ENCODE measurements at regions not wholly inside any gene's neighbourhood (a gene's known extent, or its start where the extent isn't known, plus 50 kb on each side); places are given as distances from the start of the nearest gene placed in this dataset.
A peak's percentile ranks its signal among the peaks of the same experiment; 100 is the strongest.
"Not testable (repeated sequence)": the region's sequence is repeated elsewhere in the genome, so short reads cannot be mapped to it uniquely, and the experiment has no call there.

GRCh38 chr20:57779401-57780003 is 69.7 kb upstream of the PMEPA1 start:
- DNase-seq (ENCODE audit: low read depth), result no peak

GRCh38 chr20:57777911-57778310 is 68.1 kb upstream of the PMEPA1 start:
- peak; percentile 13 for DNase-seq (ENCODE audit: low read depth)

- no peak for DNase-seq (ENCODE audit: low read depth)
Measured at GRCh38 chr20:57774951-57775350, 65.1 kb upstream of the PMEPA1 start.

- DNase-seq (ENCODE audit: low read depth), result no peak
Measured at GRCh38 chr20:57774111-57774880, 64.5 kb upstream of the PMEPA1 start.

GRCh38 chr20:57773059-57773815 is 63.4 kb upstream of the PMEPA1 start:
- no peak for DNase-seq (ENCODE audit: low read depth)

- DNase-seq (ENCODE audit: low read depth), result peak; percentile 64
Measured at GRCh38 chr20:57772349-57772964, 62.6 kb upstream of the PMEPA1 start.

GRCh38 chr20:57770852-57771720 is 61.3 kb upstream of the PMEPA1 start:
- DNase-seq (ENCODE audit: low read depth), result no peak

GRCh38 chr20:57770401-57770800 is 60.6 kb upstream of the PMEPA1 start:
- DNase-seq (ENCODE audit: low read depth), result not testable (repeated sequence)

GRCh38 chr20:57769756-57770155 is 59.9 kb upstream of the PMEPA1 start:
- DNase-seq (ENCODE audit: low read depth), result no peak

GRCh38 chr20:57768519-57768918 is 58.7 kb upstream of the PMEPA1 start:
- DNase-seq (ENCODE audit: low read depth), result no peak

- no peak for DNase-seq (ENCODE audit: low read depth)
Measured at GRCh38 chr20:57767441-57767840, 57.6 kb upstream of the PMEPA1 start.

- no peak for DNase-seq (ENCODE audit: low read depth)
Measured at GRCh38 chr20:57763235-57763595, 53.4 kb upstream of the PMEPA1 start.

GRCh38 chr20:57762531-57763234 is 52.9 kb upstream of the PMEPA1 start:
- DNase-seq (ENCODE audit: low read depth), result no peak

- DNase-seq (ENCODE audit: low read depth), result no peak
Measured at GRCh38 chr20:57761413-57761734, 51.6 kb upstream of the PMEPA1 start.

GRCh38 chr20:57760698-57761412 is 51.0 kb upstream of the PMEPA1 start:
- no peak for DNase-seq (ENCODE audit: low read depth)

- no peak for DNase-seq (ENCODE audit: low read depth)
Measured at GRCh38 chr20:57759724-57760123, 49.9 kb upstream of the PMEPA1 start.

Measured in myocyte (in vitro differentiated cells).